K562 (cell line): ENCODE measurements at regions not wholly inside any gene's neighbourhood (a gene's known extent, or its start where the extent isn't known, plus 50 kb on each side); places are given as distances from the start of the nearest gene placed in this dataset.

Experiments used
- ATAC-seq: fragments of 200-7000 bp; cut with Tn5 transposase; 3 replicates; pipeline ENCODE4 v1.9.1; 2020; ENCODE audit warnings: moderate library complexity
- BruUV-seq: library from RNA; stranded (reverse); fragments of 400-500 nt; replicated peaks from 2 replicates; lab custom pipeline; 2021; lab: Mats Ljungman, UMichigan
- CTCF ChIA-PET: fragments of 300-600 bp; formaldehyde crosslinking; extraction: SDS; loops from one replicate; lab custom pipeline; 2021; ENCODE audit warnings: low intra/inter-chr PET ratio; lab: Yijun Ruan, JAX
- POLR2A ChIA-PET: fragments of 300-600, 350-650 bp; sonication (Branson Sonifier 250); formaldehyde crosslinking; extraction: SDS; loops from one replicate; lab custom pipeline; 2021; ENCODE audit warnings: antibody characterized with exemption, inconsistent platforms; lab: Yijun Ruan, JAX
- DNase-seq, 4 experiments: peaks; one replicate each; pipeline versions ENCODE4 v3.0.0 to v3.0.0-alpha.2; 2011 to 2018; ENCODE audit warnings: low spot score in 3 of 4, mixed read lengths in 3 of 4; ENCODE audit errors: extremely low read depth in 1 of 4
- FAIRE-seq: peaks from 2 replicates; lab custom pipeline; 2011; peaks lifted over from hg19 to GRCh38; lab: Jason Lieb, UNC
- H2AFZ ChIP-seq: 2 replicates; pipeline ENCODE4 v1.6.0; 2011; ENCODE audit warnings: low read depth, low read length, control low read depth, inconsistent platforms
- H3K27ac ChIP-seq: fragments of 200-600 bp; 3 replicates; pipeline ENCODE4 v1.8.0; 2011; ENCODE audit warnings: low read depth, mild to moderate bottlenecking, control low read depth, inconsistent platforms, low read length, moderate library complexity, mixed read lengths; ENCODE audit errors: extremely low read depth
- H3K27me3 ChIP-seq, 2 experiments: fragments of 300-600 bp in 1 of 2; 2 replicates in 1 of 2; 3 replicates in 1 of 2; pipeline versions ENCODE4 v1.6.0 to v1.8.0; 2011; ENCODE audit warnings: inconsistent platforms in 2 of 2, low read length in 2 of 2, mild to moderate bottlenecking in 1 of 2, mixed read lengths in 1 of 2, moderate library complexity in 1 of 2; ENCODE audit not compliant: control insufficient read depth in 2 of 2, insufficient read depth in 2 of 2
- H3K36me3 ChIP-seq: fragments of 300-600 bp; 3 replicates; pipeline ENCODE4 v1.8.0; 2011; ENCODE audit warnings: mild to moderate bottlenecking, low read length, inconsistent platforms; ENCODE audit not compliant: control insufficient read depth, insufficient read depth
- H3K4me1 ChIP-seq, 2 experiments: fragments of 200-600 bp in 1 of 2; replicated peaks in 1 of 2; 2 replicates in 1 of 2; 3 replicates in 1 of 2; pipeline versions ENCODE4 v1.5.1 to v1.8.0; 2011; ENCODE audit warnings: inconsistent platforms in 2 of 2, low read length in 2 of 2, mild to moderate bottlenecking in 1 of 2, mixed read lengths in 1 of 2, moderate library complexity in 1 of 2; ENCODE audit not compliant: control insufficient read depth in 2 of 2, insufficient read depth in 2 of 2
- H3K4me2 ChIP-seq: 2 replicates; pipeline ENCODE4 v1.6.1; 2011; ENCODE audit warnings: low read length, control low read depth, inconsistent platforms, mixed read lengths; ENCODE audit not compliant: insufficient read depth
- H3K4me3 ChIP-seq: fragments of 200-600 bp; sonication (generic), shearing (Covaris generic); 2 replicates; pipeline ENCODE4 v1.5.1; 2016; ENCODE audit warnings: control low read depth, inconsistent platforms
- H3K79me2 ChIP-seq: fragments of 200-600 bp; 3 replicates; pipeline ENCODE4 v1.8.0; 2011; ENCODE audit warnings: low read length, inconsistent platforms; ENCODE audit not compliant: control insufficient read depth, insufficient read depth
- H3K9ac ChIP-seq, 2 experiments: 2 replicates each; pipeline versions ENCODE4 v1.6.0 to v1.6.1; 2011; ENCODE audit warnings: low read depth in 2 of 2, low read length in 2 of 2, control low read depth in 1 of 2, inconsistent platforms in 1 of 2, mild to moderate bottlenecking in 1 of 2, mixed read lengths in 1 of 2; ENCODE audit not compliant: insufficient read depth in 1 of 2
- H3K9me1 ChIP-seq: one replicate; pipeline ENCODE4 v1.6.0; 2011; ENCODE audit warnings: inconsistent platforms, mild to moderate bottlenecking, low read length, moderate library complexity; ENCODE audit not compliant: control insufficient read depth, insufficient read depth
- H3K9me3 ChIP-seq: replicated peaks from 2 replicates; pipeline ENCODE4 v1.5.1; 2011; ENCODE audit warnings: low read depth, low read length, inconsistent platforms; ENCODE audit not compliant: control insufficient read depth, insufficient read depth
- H4K20me1 ChIP-seq: replicated peaks from 2 replicates; pipeline ENCODE4 v1.6.1; 2011; ENCODE audit warnings: low read length, inconsistent platforms, mixed read lengths; ENCODE audit not compliant: control insufficient read depth, insufficient read depth
- CGGBP1 ChIP-seq: fragments of 250-450 bp; sonication (Bioruptor Pico); IDR thresholded peaks from 2 replicates; pipeline ENCODE4 v1.9.0; 2021; ENCODE audit warnings: mild to moderate bottlenecking
- CHCHD3 ChIP-seq: fragments of 250-450 bp; sonication (Bioruptor Pico); IDR thresholded peaks from 2 replicates; pipeline ENCODE4 v2.1.2; 2022; ENCODE audit warnings: mild to moderate bottlenecking
- KAT8 ChIP-seq: fragments of 450-650 bp; IDR thresholded peaks from 2 replicates; pipeline ENCODE4 v1.6.1; 2016; ENCODE audit warnings: low read depth, mild to moderate bottlenecking
- MAFF ChIP-seq: IDR thresholded peaks from 2 replicates; pipeline ENCODE4 v1.6.1; 2012; ENCODE audit warnings: low read length, improper control_type of control experiment
- MLX ChIP-seq, 2 experiments: fragments of 450-650 bp in 1 of 2; sonication (generic) in 1 of 2; formaldehyde crosslinking; conservative IDR thresholded peaks; 2 replicates each; pipeline versions ENCODE4 v1.4.0 to v1.8.1; 2020 to 2022; ENCODE audit warnings: mild to moderate bottlenecking in 1 of 2, missing genetic modification reagents in 1 of 2
- NFE2L1 ChIP-seq: fragments of 450-650 bp; IDR thresholded peaks from 2 replicates; pipeline ENCODE4 v1.6.1; 2016; ENCODE audit warnings: missing genetic modification characterization, low read depth, mild to moderate bottlenecking, missing compliant biosample characterization, moderate library complexity, borderline replicate concordance
- NFIC ChIP-seq: fragments of 450-650 bp; IDR thresholded peaks from 2 replicates; pipeline ENCODE4 v1.6.1; 2017; ENCODE audit warnings: mild to moderate bottlenecking, inconsistent platforms
- NFIX ChIP-seq: fragments of 250-450 bp; sonication (Bioruptor Pico); IDR thresholded peaks from 2 replicates; pipeline ENCODE4 v1.4.0; 2020; ENCODE audit warnings: low read depth, mild to moderate bottlenecking, moderate library complexity
- NR3C1 ChIP-seq: sonication (generic); formaldehyde crosslinking; IDR thresholded peaks from 2 replicates; pipeline ENCODE4 v1.8.1; 2022; ENCODE audit warnings: missing genetic modification reagents
- POLR3G ChIP-seq: IDR thresholded peaks from 2 replicates; pipeline ENCODE4 v1.6.1; 2011; ENCODE audit not compliant: insufficient read length, insufficient replicate concordance; ENCODE audit errors: extremely low read depth
- PURB ChIP-seq: sonication (generic); formaldehyde crosslinking; IDR thresholded peaks from 2 replicates; pipeline ENCODE4 v1.9.0; 2021; ENCODE audit warnings: low read depth, mild to moderate bottlenecking, missing genetic modification reagents
- U2AF1 ChIP-seq: fragments of 200-400 bp; formaldehyde crosslinking; optimal IDR thresholded peaks from 2 replicates; pipeline ENCODE3; 2017; ENCODE audit warnings: mild to moderate bottlenecking, low read depth, low read length, moderate library complexity
- XRCC4 ChIP-seq: IDR thresholded peaks from one replicate; pipeline ENCODE4 v1.6.1; 2011; ENCODE audit not compliant: insufficient read depth, insufficient read length; ENCODE audit errors: extremely low read depth
- ZFPM2 ChIP-seq: fragments of 250-450 bp; sonication (Bioruptor Pico); IDR thresholded peaks from 2 replicates; pipeline ENCODE4 v1.5.1; 2022; ENCODE audit warnings: mild to moderate bottlenecking
- ZNF263 ChIP-seq: sonication (generic); formaldehyde crosslinking; IDR thresholded peaks from 2 replicates; pipeline ENCODE4 v1.8.0; 2022; ENCODE audit warnings: mild to moderate bottlenecking, missing genetic modification reagents, borderline replicate concordance
- ZNF316 ChIP-seq: fragments of 450-650 bp; IDR thresholded peaks from 2 replicates; pipeline ENCODE4 v1.6.1; 2016
- ZNF551 ChIP-seq: fragments of 250-450 bp; sonication (Bioruptor Pico); IDR thresholded peaks from 2 replicates; pipeline ENCODE4 v1.5.0; 2021; ENCODE audit warnings: mild to moderate bottlenecking, moderate library complexity
- ZNF589 ChIP-seq: fragments of 200-800 bp; sonication (Bioruptor generic); IDR thresholded peaks from 2 replicates; pipeline ENCODE4 v1.6.1; 2016; ENCODE audit warnings: low read depth, missing genetic modification characterization, missing compliant biosample characterization
- ZNF76 ChIP-seq: fragments of 250-450 bp; sonication (Bioruptor Pico); IDR thresholded peaks from 2 replicates; pipeline ENCODE4 v1.4.0; 2020; ENCODE audit warnings: mild to moderate bottlenecking, moderate library complexity, borderline replicate concordance
- WGBS: fragments of 100-300 bp; shearing (Covaris generic); methylation state at CpG from one replicate; pipeline ENCODE4 v1.1.6; 2016; ENCODE audit warnings: low coverage, mixed read lengths; ENCODE audit not compliant: insufficient coverage; ENCODE audit errors: missing lambda C conversion rate; 5-methylcytosine and 5-hydroxymethylcytosine counted together
- in situ Hi-C: fragments of 300-500 bp; cut with MboI; formaldehyde crosslinking; loops from 4 replicates; pipeline ENCODE4 v1.15.0; 2018; ENCODE audit warnings: inconsistent platforms, mixed read lengths
- intact Hi-C: fragments of 100-400 bp; cut with micrococcal nuclease; formaldehyde crosslinking; loops from 2 replicates; pipeline ENCODE4 v1.14.2; 2022

- Histone ChIP-seq H3K4me2 (no peak overlapping the region), H3K27ac (no peak overlapping the region), H2AFZ (no peak overlapping the region), H3K4me3 (no peak overlapping the region), H3K36me3 (no peaks in the 10 kb centered on the region), H3K27me3 (no peaks in the 10 kb centered on the region), H3K9ac (no peak overlapping the region), H4K20me1 (no peaks in the 10 kb centered on the region), H3K9me3 (no peaks in the 10 kb centered on the region), H3K79me2 (no peaks in the 10 kb centered on the region), H3K9me1 (no peaks in the 10 kb centered on the region), H3K4me1 (no peaks in the 10 kb centered on the region)
- TF ChIP-seq NFIC (peak; percentile 76), CHCHD3 (CRISPR knock-in tag) (no peak), NFIX (peak; percentile 56), ZNF76 (CRISPR knock-in tag) (no peak)
- ATAC-seq (no peak), DNase-seq (peak in 2 of 4 experiments; percentile 9 to 10), FAIRE-seq (no peak)
- ChIA-PET POLR2A (no interaction called here), CTCF (no interaction called here)
- WGBS: 2% methylated on average over 2 of the region's 2 CpGs
- in situ Hi-C loops (no loop called here), intact Hi-C loops (no loop called here)
- no TSS peak for BruUV-seq
Measured at GRCh38 chr6:126890055-126890454, 228.4 kb upstream of the RSPO3 start.

GRCh38 chr6:126891158-126891557, 227.3 kb upstream of the RSPO3 start:
- no peak for TF ChIP-seq ZNF263 (CRISPR knock-in tag)
- no peak for TF ChIP-seq PURB
- TF ChIP-seq NFE2L1: peak; percentile 26; the same call in 1 of the 2 replicates
- no peak for TF ChIP-seq U2AF1
- TF ChIP-seq POLR3G: no peak
- no peak for TF ChIP-seq ZNF589 (CRISPR knock-in tag)
- TF ChIP-seq XRCC4: no peak
- TF ChIP-seq CHCHD3 (CRISPR knock-in tag): no peak
- no peak for TF ChIP-seq MLX (CRISPR knock-in tag; conservative IDR thresholded peaks at IDR 0.05)
- 0 out of 2 replicates have a peak, but pooled peaks have one; percentile 2 for TF ChIP-seq ZNF316
- no peak for TF ChIP-seq CGGBP1 (CRISPR knock-in tag)
- TF ChIP-seq MAFF: no peak
- TF ChIP-seq KAT8: no peak
- TF ChIP-seq NR3C1 (CRISPR knock-in tag): no peak
- TF ChIP-seq ZNF551: no peak
- no peak for TF ChIP-seq ZFPM2 (CRISPR knock-in tag)
- Histone ChIP-seq H4K20me1 (no peaks in the 10 kb centered on the region), H3K9me1 (no peaks in the 10 kb centered on the region), H3K27ac (no peak overlapping the region), H3K79me2 (no peaks in the 10 kb centered on the region), H3K9ac (no peak overlapping the region), H2AFZ (no peak overlapping the region), H3K9me3 (no peaks in the 10 kb centered on the region), H3K27me3 (no peaks in the 10 kb centered on the region), H3K4me2 (no peak overlapping the region), H3K36me3 (no peaks in the 10 kb centered on the region), H3K4me3 (no peak overlapping the region), H3K4me1 (no peaks in the 10 kb centered on the region)
- FAIRE-seq (no peak), DNase-seq (no peak), ATAC-seq (no peak)
- in situ Hi-C loops: no loop called here
- no TSS peak for BruUV-seq
- 0% methylated on average over 1 of the region's 1 CpG for WGBS
- CTCF ChIA-PET: no interaction called here
- POLR2A ChIA-PET: no interaction called here
- intact Hi-C loops: no loop called here
